Left forelimb (tissue), 1 donor: ENCODE measurements at regions not wholly inside any gene's neighbourhood (a gene's known extent, or its start where the extent isn't known, plus 50 kb on each side); places are given as distances from the start of the nearest gene placed in this dataset.
"Not testable (repeated sequence)": the region's sequence is repeated elsewhere in the genome, so short reads cannot be mapped to it uniquely, and the experiment has no call there.

ENCODE experiments used
- DNase-seq: peaks from one replicate; pipeline ENCODE4 v3.0.0-alpha.2; 2018; ENCODE audit warnings: low spot score

DNA sequence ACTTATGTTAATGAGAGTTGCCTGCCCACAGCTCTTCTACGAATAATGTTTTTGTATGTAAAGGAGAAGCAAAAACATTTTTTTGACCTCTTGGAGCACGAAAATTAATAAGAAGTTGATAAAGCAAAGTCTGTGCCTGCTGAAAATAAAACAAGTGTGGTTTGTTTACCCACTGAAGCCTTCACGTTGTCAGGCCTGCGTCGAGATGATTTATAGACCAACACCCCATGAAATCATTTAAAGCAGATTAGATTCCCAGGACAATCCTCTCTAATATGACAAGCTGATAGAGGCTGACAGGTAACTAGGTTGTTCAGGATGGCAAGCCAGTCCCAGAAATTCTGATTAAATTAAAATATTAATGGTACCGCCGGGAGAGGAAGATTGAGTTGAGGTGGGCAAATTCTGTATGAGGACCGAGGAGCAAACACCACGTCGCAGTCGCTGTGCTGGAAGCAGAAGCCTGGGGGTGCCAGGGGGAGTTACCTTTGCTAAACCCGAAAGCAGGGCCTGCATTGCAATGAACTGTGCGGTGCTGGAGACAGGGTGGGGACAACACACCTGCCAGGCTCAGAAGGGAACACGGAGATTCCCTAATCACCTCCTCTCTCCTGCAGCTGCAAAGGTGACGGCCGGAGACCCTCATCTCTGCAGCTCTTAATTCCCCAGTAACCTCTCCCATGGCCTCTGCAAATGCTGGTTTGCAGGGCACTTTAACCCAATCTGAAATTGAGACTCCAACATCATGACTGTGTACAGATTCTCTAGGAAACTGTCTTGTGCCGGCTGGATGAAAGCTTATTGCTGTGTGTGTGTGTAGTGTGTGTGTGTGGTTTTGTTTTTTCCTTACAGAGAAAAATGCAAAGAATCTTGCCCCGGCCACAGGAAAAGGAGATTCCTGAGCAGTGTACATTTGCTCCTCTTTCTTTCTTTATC is 2805.9 kb downstream of the RPIA start:
- peak; percentile 31 for DNase-seq

DNA sequence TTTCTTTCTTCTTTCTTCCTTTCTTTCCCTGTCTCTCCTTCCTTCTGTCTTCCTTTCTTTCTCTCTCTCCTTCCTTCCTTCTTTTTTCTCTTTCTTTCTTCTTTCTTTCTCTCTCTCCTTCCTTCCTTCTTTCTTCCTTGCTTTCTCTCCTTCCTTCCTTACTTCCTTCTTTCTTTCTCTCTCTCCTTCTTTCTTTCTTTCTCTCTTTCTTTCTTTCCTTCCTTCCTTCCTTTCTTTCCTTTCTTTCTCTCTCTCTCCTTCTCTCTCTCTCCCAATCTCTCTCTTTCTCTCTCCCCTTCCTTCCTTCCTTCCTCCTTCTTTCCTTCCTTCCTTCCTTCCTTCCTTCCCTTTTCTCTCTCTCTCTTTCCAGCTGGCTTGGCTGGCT is 2806.6 kb downstream of the RPIA start:
- not testable (repeated sequence) for DNase-seq

DNA sequence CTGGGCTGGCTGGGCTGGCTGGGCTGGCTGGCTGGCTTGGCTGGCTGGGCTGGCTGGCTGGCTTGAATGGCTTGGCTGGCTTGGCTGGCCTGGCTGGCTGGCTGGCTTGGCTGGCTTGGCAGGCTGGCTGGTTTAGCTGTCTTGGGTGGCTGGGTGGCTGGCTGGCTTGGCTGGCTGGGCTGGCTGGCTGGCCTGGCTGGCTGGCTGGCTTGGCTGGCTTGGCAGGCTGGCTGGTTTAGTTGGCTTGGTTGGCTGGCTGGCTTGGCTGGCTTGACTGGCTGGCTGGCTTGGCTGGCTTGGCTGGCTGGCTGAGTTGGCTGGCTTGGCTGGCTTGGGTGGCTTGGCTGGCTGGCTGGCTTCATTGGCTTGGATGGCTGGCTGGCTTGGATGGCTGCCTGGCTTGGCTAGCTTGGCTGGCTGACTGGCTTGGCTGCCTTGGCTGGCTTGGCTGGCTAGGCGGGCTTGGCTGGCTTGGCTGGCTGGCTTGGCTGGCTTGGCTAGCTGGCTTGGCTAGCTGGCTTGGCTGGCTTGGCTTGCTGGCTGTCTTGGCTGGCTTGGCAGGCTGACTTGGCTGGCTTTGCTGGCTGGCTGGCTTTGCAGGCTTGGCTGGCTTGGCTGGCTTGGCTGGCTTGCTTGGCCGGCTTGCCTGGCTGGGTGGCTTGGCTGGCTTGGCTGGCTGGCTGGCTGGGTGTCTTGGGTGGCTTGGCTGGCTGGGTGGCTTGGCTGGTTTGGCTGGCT is 2807.2 kb downstream of the RPIA start:
- peak; percentile 66 for DNase-seq

DNA sequence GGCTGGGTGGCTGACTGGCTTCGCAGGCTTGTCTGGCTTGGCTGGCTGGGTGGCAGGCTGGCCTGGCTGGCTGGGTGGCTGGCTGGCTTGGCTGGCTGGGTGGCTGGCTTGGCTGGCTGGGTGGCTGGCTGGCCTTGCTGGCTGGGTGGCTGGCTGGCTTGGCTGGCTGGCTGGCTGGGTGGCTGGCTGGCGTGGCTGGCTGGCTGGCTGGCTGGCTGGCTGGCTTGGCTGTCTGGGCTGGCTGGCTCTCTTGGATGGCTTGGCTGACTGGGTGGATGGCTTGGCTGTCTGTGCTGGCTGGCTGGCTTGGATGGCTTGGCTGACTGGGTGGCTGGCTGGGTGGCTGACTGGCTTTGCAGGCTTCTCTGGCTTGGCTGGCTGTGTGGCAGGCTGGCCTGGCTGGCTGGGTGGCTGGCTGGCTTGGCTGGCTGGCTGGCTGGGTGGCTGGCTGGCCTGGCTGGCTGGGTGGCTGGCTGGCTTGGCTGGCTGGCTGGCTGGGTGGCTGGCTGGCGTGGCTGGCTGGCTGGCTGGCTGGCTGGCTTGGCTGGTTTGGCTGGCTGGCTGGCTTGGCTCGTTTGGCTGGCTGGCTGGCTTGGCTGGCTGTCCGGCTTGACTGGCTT is 2808.1 kb downstream of the RPIA start:
- DNase-seq: peak; percentile 64

DNA sequence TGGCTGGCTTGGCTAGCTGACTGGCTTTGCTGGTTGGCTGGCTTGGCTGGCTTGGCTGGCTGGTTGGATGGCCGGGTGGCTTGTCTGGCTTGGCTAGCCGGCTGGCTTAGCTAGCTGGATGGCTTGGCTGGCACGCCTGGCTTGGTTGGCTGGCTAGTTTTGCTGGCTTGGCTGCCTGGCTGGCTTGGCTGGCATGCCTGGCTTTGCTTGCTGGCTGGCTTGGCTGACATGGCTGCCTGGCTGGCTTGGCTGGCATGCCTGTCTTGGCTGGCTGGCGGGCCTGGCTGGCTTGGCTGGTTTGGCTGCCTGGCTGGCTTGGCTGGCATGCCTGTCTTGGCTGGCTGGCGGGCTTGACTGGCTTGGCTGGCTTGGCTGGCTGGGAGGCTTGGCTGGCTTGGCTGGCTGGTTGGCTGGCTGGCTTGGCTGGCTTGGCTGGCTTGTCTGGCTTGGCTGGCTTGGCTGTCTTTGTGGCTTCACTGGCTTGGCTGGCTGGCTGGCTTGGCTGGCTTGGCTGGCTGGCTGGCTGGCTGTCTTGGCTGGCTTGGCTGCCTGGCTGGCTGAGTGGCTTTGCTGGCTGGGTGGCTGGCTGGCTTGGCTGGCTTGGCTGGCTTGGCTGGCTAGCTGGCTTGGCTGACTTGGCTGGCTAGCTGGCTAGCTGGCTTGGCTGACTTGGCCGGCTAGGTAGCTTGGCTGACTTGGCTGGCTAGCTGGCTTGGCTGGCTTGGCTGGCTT is 2808.9 kb downstream of the RPIA start:
- DNase-seq: not testable (repeated sequence)

DNA sequence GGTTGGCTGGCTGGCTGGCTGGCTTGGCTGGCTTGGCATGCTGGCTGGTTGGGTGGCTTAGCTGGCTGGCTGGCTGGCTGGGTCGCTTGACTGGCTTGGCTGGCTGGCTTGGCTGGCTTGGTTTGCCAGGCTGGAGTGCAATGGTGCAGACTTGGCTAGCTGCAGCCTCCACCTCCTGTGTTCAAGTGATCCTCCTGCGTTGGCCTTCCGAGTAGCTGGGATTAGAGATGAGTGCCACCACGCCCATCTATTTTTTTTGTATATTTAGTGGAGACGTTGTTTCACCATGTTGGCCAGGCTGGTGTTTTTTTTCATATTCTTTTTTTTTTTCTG is 2809.5 kb downstream of the RPIA start:
- DNase-seq: peak; percentile 60

DNA sequence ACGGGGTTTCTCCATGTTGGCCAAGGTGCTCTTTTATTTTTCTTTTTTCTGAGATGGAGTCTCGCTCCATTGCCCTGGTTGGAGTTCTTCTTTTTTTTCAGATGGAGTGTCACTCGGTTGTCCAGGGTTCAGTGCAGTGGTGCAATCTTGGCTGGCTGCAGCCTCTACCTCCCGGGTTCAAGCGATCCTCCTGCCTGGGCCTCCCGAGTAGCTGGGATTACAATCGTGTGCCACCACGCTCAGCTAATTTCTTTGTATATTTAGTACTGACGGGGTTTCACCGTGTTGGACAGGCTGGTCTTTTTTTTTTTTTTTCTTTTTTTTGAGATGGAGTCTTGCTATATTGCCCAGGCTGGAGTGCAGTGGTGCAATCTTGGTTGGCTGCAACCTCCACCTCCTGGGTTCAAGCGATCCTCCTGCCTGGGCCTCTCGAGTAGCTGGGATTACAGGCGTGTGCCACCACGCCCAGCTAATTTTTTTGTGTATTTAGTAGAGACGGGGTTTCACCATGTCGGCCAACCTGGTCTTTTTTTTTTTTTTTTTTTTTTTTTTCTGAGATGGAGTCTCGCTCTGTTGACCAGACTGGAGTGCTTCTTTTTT is 2810.1 kb downstream of the RPIA start:
- DNase-seq: not testable (repeated sequence)

DNA sequence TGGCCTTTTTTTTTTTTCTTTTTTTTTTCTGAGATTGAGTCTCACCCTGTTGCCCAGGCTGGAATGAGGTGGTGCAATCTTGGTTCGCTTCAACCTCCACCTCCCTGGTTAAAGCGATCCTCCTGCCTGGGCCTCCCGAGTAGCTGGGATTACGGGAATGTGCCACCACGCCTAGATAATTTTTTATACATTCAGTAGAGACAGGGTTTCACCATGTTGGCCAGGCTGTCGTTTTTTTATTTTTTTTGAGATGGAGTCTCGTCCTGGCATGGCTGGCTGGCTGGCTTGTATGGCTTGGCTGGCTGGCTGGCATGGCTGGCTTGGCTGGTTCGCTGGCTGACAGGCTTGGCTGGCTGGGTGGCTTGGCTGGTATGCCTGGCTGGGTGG is 2812.1 kb downstream of the RPIA start:
- DNase-seq: peak; percentile 11

DNA sequence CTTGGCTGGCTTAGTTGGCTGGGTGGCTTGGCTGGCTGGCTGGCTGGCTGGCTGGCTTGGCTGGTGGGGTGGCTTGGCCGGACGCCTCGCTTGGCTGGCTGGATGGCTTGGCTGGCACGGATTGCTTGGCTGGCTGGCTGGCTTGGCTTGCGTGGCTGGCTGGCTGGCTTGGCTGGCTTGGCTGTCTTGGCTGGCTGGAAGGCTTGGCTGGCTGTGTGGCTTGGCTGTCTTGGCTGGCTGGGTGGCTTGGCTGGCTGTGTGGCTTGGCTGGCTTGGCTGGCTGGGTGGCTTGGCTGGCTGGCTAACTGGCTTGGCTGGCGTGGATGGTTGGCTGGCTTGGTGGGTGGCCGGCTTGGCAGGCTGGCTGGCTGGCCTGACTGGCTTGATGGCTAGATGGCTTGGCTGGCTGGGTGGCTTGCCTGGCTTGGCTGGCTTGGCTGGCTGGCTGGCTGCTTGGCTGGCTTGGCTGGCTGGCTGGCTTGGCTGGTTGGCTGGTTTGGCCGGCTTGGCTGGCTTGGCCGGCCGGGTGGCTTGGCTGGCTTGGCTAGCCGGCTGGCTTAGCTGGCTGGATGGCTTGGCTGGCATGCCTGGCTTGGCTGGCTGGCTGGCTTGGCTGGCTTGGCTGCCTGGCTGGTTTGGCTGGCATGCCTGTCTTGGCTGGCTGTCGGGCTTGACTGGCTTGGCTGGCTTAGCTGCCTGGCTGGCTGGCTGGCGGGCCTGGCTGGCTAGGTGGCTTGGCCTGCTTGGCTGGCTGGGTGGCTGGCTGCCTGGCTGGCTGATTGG is 2812.7 kb downstream of the RPIA start:
- peak; percentile 41 for DNase-seq

DNA sequence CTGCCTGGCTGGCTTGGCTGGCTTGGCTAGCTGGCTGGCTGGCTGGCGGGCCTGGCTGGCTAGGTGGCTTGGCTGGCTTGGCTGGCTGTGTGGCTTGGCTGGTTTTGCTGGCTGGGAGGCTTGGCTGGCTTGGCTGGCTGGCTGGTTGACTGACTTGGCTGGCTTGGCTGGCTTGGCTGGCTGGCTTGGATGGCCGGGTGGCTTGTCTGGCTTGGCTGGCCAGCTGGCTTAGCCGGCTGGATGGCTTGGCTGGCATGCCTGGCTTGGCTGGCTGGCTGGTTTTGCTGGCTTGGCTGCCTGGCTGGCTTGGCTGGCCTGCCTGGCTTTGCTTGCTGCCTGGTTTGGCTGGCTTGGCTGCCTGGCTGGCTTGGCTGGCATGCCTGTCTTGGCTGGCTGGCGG is 2817.3 kb downstream of the RPIA start:
- DNase-seq: not testable (repeated sequence)

DNA sequence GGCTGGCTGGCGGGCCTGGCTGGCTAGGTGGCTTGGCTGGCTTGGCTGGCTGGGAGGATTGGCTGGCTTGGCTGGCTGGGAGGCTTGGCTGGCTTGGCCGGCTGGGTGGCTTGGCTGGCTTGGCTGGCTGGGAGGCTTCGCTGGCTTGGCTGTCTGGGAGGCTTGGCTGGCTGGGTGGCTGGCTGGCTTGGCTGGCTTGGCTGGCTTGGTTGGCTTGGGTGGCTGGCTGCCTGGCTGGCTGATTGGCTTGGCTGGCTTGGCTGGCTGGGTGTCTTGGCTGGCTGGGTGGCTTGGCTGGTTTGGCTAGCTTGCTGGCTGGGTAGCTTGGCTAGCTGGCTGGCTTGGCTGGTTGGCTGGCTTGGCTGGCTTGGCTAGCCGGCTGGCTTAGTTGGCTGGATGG is 2817.8 kb downstream of the RPIA start:
- not testable (repeated sequence) for DNase-seq

DNA sequence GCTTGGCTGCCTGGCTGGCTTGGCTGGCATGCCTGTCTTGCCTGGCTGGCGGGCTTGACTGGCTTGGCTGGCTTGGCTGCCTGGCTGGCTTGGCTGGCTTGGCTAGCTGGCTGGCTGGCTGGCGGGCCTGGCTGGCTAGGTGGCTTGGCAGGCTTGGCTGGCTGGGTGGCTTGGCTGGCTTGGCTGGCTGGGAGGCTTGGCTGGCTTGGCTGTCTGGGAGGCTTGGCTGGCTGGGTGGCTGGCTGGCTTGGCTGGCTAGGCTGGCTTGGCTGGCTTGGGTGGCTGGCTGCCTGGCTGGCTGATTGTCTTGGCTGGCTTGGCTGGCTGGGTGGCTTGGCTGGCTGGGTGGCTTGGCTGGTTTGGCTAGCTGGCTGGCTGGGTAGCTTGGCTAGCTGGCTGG is 2819.7 kb downstream of the RPIA start:
- not testable (repeated sequence) for DNase-seq

DNA sequence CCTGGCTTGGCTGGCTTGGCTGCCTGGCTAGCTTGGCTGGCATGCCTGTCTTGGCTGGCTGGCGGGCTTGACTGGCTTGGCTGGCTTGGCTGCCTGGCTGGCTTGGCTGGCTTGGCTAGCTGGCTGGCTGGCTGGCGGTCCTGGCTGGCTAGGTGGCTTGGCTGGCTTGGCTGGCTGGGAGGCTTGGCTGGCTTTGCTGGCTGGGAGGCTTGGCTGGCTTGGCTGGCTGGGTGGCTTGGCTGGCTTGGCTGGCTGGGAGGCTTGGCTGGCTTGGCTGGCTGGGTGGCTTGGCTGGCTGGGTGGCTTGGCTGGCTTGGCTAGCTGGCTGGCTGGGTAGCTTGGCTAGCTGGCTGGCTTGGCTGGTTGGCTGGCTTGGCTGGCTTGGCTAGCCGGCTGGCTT is 2824.5 kb downstream of the RPIA start:
- not testable (repeated sequence) for DNase-seq

DNA sequence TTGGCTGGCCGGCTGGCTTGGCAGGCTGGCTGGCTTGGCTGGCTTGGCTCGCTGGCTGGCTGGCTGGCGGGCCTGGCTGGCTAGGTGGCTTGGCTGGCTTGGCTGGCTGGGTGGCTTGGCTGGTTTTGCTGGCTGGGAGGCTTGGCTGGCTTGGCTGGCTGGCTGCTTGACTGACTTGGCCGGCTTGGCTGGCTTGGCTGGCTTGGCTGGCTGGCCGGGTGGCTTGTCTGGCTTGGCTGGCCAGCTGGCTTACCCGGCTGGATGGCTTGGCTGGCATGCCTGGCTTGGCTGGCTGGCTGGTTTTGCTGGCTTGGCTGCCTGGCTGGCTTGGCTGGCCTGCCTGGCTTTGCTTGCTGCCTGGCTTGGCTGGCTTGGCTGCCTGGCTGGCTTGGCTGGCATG is 2825.2 kb downstream of the RPIA start:
- DNase-seq: not testable (repeated sequence)

DNA sequence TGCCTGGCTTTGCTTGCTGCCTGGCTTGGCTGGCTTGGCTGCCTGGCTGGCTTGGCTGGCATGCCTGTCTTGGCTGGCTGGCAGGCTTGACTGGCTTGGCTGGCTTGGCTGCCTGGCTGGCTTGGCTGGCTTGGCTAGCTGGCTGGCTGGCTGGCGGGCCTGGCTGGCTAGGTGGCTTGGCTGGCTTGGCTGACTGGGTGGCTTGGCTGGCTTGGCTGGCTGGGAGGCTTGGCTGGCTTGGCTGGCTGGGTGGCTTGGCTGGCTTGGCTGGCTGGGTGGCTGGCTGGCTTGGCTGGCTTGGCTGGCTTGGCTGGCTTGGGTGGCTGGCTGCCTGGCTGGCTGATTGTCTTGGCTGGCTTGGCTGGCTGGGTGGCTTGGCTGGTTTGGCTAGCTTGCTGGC is 2826.4 kb downstream of the RPIA start:
- DNase-seq: not testable (repeated sequence)

DNA sequence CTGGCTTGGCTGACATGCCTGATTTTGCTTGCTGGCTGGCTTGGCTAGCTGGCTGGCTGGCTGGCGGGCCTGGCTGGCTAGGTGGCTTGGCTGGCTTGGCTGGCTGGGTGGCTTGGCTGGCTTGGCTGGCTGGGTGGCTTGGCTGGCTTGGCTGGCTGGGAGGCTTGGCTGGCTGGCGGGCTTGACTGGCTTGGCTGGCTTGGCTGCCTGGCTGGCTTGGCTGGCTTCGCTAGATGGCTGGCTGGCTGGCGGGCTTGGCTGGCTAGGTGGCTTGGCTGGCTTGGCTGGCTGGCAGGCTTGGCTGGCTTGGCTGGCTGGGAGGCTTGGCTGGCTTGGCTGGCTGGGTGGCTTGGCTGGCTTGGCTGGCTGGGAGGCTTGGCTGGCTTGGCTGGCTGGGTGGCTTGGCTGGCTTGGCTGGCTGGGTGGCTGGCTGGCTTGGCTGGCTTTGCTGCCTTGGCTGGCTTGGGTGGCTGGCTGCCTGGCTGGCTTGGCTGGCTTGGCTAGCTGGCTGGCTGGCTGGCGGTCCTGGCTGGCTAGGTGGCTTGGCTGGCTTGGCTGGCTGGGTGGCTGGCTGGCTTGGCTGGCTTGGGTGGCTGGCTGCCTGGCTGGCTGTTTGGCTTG is 2827.0 kb downstream of the RPIA start:
- peak; percentile 9 for DNase-seq

DNA sequence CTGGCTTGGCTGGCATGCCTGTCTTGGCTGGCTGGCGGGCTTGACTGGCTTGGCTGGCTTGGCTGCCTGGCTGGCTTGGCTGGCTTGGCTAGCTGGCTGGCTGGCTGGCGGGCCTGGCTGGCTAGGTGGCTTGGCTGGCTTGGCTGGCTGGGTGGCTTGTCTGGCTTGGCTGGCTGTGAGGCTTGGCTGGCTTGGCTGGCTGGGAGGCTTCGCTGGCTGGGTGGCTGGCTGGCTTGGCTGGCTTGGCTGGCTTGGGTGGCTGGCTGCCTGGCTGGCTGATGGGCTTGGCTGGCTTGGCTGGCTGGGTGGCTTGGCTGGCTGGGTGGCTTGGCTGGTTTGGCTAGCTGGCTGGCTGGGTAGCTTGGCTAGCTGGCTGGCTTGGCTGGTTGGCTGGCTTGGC is 2827.9 kb downstream of the RPIA start:
- DNase-seq: not testable (repeated sequence)

DNA sequence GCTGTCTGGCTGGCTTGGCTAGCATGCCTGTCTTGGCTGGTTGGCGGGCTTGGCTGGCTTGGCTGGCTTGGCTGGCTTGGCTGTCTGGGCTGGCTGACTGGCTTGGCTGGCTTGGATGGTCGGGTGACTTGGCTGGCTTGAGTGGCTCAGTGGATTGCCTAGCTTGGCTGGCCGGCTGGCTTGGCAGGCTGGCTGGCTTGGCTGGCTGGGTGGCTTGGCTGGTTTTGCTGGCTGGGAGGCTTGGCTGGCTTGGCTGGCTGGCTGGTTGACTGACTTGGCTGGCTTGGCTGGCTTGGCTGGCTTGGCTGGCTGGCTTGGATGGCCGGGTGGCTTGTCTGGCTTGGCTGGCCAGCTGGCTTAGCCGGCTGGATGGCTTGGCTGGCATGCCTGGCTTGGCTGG is 2828.4 kb downstream of the RPIA start:
- not testable (repeated sequence) for DNase-seq

DNA sequence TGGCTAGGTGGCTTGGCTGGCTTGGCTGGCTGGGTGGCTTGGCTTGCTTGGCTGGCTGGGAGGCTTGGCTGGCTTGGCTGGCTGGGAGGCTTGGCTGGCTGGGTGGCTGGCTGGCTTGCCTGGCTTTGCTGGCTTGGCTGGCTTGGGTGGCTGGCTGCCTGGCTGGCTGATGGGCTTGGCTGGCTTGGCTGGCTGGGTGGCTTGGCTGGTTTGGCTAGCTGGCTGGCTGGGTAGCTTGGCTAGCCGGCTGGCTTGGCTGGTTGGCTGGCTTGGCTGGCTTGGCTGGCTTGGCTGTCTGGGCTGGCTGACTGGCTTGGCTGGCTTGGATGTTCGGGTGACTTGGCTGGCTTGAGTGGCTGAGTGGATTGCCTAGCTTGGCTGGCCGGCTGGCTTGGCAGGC is 2829.1 kb downstream of the RPIA start:
- not testable (repeated sequence) for DNase-seq

DNA sequence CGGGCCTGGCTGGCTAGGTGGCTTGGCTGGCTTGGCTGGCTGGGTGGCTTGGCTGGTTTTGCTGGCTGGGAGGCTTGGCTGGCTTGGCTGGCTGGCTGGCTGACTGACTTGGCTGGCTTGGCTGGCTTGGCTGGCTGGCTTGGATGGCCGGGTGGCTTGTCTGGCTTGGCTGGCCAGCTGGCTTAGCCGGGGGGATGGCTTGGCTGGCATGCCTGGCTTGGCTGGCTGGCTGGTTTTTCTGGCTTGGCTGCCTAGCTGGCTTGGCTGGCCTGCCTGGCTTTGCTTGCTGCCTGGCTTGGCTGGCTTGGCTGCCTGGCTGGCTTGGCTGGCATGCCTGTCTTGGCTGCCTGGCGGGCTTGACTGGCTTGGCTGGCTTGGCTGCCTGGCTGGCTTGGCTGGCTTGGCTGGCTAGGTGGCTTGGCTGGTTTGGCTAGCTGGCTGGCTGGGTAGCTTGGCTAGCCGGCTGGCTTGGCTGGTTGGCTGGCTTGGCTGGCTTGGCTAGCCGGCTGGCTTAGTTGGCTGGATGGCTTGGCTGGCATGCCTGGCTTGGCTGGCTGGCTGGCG is 2829.6 kb downstream of the RPIA start:
- not testable (repeated sequence) for DNase-seq
